ENCODE measurements at regions not wholly inside any gene's neighbourhood (a gene's known extent, or its start where the extent isn't known, plus 50 kb on each side); places are given as distances from the start of the nearest gene placed in this dataset.

DNA sequence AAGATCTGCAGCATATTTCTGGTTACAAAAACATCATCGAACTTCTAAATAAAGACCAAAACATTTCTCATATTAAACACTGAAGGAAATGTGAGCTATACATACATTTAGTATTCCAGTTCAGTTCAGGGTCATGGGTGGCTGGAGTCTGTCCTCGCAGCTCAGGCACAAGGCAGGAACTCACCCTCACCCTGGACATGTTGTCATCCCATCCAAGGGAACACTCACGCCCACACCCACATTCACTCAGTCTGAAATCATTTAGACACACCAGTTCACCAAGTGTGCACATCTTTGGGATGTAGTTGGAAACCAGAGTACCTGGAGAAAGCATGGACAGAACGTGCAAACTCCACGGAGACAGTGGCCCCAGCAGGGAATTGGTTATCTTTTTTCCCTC is 481.0 kb downstream of the RASEF start:
- DNase-seq (ENCODE audit: low spot score) = no peak

DNA sequence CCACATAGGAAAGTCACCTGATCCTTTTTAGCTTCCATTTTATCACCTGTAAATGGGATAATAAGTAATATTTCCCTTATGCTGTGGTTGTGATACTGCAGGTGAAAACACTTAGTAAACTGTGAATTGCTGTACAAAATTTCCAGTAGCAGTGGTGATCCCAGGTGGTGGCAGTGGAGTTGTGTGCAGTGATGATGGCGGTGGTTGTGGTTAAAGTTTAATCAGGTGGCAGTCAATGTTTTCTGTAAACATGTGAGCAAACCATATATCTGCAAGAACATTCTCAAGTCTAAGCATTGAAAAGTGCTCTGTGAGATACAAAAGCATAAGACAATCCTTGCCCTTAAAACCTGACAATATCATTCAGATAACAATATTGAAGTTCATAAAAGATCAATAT is 480.2 kb downstream of the RASEF start:
- DNase-seq (ENCODE audit: low spot score) = no peak

GRCh38 chr9:82583524-82583923 is 479.4 kb downstream of the RASEF start:
- no peak for DNase-seq (ENCODE audit: low spot score)

DNA sequence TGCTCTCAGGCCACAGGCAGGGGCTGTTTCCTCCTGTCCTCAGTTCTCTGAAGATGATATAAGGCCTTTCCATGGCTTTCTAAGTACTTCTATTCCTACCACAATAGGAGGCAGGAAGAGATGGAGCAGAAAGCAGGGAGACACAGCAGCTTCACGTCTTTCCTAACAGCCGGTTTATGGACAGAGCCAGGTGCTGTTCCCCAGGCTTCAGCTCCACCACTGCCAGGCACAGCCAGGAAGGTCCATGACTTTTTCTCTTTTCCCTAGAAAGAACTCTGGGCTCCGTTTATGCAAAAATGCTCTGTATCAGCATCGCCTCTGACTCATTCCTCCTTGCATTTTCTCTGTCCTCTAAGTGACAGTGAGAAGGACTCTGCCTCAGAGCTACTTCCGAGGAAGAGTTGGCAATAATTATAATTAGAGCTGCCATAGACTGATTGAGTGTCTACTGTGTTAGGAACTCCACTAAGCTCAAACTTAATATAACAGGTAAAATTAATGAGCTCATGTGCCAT is 478.5 kb downstream of the RASEF start:
- no peak for DNase-seq (ENCODE audit: low spot score)

- DNase-seq (ENCODE audit: low spot score) = no peak
Measured at GRCh38 chr9:82586918-82587356, 476.0 kb downstream of the RASEF start.

- DNase-seq (ENCODE audit: low spot score) = no peak
Measured at GRCh38 chr9:82588301-82589180, 474.4 kb downstream of the RASEF start.

GRCh38 chr9:82590845-82591244 is 472.1 kb downstream of the RASEF start:
- no peak for DNase-seq (ENCODE audit: low spot score)

DNA sequence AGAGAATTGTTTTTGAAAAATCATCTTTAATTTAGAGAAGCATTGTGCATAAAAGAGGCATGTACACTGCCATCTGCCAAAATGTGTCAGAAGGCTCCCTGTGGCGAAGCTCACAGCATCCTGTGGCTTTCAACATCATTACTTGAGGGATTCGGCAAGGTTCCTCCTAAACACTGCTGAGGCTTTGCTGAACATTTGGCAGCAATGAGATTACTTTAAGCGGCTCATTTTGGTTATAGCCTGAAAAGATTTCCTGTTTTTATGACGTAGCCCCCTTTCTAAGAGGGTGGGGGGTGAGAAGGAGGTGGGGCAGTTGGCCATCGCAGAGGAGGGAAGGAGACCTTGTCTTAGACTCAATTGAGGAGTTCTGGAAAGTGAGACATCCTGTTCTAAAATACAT is 469.4 kb downstream of the RASEF start:
- DNase-seq (ENCODE audit: low spot score) = no peak

DNA sequence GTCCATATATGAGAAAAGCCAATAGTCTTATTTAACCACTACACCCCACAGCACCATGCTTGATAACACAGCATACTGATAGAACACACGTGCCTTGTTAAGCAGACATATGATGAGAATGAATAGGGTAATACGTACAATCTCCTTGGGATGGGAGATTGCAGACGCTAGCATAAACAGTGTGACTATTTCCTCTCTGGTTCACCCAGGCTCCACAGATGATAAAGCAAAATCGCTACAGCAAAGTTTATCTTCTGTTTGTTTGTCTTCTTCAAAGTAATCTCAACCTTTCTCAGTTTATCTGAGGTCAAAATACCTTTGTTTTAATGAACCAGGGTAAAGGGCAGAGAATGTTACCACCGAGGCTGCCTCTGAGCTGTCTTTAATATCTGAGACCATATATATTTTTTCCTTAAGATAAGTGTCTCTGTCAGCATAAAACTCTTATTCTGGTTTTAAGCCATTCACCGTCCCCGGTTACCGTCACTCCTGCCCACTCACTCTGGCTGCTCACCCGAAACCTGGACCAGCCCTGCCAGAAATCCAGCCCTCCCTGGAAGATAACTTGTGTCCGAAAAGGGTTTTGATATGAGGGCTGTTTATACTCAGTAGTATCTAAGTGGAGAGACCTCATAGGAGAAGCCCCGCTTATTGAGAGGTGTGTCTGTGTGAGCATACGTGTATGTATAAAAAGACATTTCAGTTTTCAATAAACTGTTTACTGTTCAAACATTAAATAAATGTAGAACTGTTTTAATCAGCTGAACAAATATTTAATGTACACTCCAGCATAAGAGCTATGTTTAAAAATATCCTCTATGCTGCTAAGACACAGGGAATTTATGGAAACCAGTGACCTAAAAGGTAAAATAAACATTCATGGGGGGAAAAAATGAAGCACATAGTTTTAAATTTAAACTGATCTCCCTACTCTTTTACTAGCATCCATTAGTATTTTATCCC is 465.4 kb downstream of the RASEF start:
- peak; percentile 12 for DNase-seq (ENCODE audit: low spot score)

DNA sequence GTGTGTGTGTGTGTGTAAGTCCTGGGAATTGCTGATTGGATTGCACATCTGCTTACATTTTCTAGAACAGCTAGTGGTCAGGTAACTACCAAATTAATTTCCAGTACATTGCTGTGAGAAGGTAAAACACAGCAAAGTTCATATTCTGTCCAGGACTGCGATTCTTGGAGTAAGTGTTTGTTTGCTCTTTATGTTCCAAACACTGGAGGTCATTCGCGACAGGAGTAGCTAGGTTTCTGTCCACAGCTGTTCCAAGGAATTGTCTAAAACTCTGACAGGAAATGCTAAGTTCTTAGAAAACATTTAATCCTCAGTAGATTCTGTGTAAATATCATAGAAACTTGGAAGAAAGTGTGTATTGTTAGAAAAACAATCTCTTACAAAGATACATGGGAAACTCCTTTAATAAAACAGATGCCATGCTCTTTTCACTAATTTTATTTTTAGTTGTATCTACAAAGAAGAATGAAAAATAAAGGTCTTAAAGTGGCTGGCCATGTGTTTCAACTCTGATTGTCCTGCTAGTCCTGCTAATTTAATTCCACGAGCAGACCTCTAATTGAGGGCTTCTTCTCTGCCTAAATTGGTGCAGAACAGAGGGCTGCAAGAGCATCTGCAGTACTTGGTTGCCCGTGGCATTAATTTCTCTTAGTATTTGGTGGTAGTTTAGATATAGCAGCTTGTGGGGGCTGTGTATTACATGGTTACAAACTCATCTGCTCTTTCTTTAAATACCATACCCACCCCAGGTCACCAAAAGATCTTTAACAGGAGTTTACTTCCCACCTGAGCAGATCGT is 464.5 kb downstream of the RASEF start:
- peak; percentile 89 for DNase-seq (ENCODE audit: low spot score)

DNA sequence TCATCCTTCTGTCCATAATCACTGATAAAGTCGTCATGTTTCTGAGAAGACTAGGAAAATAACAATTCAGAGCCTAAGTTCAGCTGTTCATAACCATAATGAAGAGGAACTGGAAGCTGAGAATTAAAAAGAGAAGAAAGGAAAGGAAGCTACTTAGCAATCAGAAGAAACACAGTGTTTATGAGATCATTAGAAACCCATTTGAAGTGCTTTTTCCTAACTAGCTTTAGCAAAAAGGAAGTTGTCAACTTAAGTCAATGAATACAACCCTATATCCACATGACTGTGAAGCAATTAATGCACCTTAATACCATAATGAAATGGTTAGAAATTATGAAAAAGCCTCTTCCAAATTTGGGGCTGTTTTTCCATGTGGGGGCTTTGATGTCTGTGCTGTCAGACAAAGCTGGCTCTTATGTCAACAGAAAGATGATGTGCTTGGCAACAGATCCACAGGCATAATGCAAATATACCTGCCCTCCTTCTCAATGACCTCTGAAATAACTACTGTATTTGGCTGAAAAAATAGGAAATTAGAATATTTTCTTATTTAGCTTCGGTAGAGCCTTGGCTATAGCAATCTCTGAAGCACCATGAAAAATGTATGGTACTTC is 463.5 kb downstream of the RASEF start:
- no peak for DNase-seq (ENCODE audit: low spot score)

DNA sequence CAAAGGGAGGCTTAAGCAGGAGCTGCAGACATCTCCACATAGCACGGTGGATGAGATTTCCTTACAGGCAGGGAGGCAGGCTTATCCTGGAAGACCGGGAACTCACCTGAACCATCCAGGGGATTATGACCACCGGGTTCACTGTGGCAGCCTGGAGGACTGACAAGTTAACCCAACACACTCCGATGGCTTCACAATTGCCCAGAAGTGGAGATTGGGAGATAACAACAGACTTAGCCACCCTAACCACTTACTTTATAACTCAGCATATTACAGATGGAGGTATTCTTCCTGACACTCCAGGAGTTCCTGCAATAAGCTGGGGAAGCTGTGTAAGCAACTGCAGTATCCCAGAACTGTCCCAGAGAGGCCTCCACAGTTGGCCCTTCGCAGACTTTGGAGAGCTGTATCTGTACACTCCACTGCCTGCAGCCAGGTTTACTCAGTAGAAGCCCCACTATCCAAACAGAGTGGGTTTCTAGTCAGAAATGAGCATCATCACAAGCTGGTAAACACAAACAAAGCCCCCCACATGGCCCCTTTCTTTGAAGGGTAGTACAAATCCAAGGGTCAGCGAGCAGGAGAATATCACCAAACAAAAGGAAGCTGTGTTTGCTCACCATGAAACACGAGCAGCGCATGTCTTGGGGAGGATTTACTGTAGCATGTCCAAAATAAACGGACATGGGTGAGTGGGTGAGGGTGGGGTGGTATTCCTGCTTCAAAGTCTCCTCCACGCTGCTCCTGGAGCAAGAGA is 462.2 kb downstream of the RASEF start:
- DNase-seq (ENCODE audit: low spot score) = no peak

DNA sequence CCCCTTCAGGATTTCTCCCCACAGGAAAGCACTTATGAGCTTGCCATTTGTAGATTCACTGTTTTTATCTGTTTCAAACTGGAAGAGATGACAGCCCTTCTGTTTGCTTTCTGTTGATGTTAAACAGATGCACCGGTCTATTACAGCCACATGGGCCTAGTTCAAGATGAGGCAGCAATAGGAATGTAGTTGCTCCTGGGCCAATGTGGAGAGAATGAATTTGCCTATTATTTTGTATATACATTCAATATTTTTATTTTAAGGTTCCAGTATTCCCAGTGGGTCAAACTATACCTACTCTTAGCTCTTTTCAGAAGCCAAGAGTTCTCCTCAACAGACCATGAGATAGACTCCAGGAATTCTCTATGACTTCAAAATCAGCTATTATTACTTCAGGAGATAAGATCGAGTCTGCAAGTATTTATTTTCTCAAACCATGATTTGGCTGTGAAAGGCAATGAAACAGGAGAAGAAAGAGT is 461.6 kb downstream of the RASEF start:
- peak; percentile 96 for DNase-seq (ENCODE audit: low spot score)

DNA sequence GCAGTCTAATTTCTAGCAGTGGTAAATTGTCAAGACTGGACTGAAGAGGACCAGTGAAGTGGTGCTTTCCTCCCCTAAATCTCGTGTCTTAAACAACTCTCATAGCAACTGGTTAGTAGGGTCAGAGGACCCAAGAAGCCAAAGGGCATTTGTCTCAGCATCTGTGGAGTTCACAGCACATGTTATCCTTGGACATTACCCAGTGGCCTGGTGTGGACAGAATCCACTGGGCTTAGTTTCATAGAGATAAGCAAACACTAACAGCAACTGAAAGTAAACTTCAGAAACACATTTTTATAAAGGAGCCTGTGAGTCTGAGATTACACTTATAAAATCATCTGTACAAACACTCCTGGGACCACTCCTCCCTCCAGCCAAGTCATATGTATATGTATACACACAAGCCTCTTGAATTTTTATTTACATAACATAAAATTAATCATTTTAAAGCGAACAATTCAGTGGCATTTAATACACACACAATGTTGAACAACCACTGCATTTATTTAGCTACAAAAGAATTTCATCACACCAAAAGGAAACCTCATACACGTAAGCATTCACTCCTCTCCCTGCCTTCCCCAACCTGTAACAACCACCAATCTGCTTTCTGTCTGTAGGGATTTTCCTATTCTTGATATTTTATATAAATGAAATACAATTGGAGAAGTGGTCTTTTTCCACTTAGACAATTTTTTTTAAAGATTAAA is 457.8 kb downstream of the RASEF start:
- DNase-seq (ENCODE audit: low spot score) = no peak

GRCh38 chr9:82605657-82606031 is 457.3 kb downstream of the RASEF start:
- no peak for DNase-seq (ENCODE audit: low spot score)

- no peak for DNase-seq (ENCODE audit: low spot score)
Measured at GRCh38 chr9:82606071-82606470, 456.9 kb downstream of the RASEF start.

DNA sequence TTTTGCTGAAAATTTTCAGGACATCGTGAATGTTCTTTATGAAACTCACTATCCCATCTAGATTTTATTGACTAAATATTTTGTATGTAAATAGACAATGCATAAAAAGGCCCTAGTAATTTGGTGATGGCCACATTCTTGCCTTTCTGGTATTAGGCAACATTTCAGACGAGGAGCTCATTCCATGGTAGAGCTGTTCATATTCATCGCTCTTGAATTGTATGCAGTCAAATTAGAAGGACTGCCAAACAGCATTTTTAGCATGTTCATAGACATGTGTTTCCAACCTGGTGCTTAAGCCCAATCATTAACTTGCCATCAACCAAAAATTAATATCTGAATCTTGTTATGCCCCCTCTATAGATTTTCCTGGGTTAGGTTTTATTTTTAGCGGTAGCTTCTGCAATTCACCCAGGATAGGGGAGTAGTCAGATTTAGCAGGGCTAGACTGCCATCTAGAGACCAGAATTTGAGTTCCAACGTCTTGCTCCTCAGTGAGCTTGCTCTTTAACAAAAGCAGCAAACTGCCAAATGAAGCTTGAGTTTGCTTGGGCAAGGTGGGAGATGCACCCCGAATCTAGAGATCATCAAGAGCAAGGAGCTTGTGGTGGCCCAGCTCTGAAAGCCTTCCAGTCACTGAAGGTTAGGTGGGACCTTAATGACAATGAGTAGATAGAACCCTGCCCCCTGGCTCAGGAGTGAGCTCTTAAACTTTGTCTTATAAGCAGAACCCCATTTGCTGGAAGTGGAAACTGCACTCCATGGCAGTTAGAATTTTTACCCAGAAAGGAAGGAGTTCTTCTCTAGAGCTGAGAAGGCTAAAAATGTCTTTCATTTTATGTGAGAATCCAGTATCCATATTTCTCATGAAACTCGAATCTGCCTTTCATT is 456.2 kb downstream of the RASEF start:
- DNase-seq (ENCODE audit: low spot score) = peak; percentile 76

DNA sequence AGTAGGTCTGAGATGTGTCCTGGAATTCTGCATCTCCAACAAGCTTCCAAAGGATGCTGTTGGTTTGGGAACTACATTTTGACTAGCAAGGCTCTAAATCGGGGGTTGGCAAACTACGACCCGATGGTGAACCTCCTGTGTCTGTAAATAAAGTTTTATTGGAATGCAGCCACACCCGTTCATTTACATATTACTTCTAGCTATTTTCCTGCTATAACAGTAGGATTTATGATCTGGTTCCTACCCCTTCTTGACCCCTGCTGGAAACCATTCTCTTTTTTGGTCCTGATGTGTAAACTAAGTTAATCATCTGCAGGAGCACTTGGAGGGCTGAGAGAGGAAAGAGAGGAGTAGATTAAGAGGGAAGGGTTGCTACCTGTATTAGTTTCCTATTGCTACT is 454.5 kb downstream of the RASEF start:
- DNase-seq (ENCODE audit: low spot score) = no peak

Measured in SK-N-DZ (cell line).